NCI-H510A (cell line): ENCODE measurements at regions not wholly inside any gene's neighbourhood (a gene's known extent, or its start where the extent isn't known, plus 50 kb on each side); places are given as distances from the start of the nearest gene placed in this dataset.

Experiments
- DNase-seq: peaks from one replicate; lab custom pipeline; 2025; lab: John Stamatoyannopoulos, UW

DNA sequence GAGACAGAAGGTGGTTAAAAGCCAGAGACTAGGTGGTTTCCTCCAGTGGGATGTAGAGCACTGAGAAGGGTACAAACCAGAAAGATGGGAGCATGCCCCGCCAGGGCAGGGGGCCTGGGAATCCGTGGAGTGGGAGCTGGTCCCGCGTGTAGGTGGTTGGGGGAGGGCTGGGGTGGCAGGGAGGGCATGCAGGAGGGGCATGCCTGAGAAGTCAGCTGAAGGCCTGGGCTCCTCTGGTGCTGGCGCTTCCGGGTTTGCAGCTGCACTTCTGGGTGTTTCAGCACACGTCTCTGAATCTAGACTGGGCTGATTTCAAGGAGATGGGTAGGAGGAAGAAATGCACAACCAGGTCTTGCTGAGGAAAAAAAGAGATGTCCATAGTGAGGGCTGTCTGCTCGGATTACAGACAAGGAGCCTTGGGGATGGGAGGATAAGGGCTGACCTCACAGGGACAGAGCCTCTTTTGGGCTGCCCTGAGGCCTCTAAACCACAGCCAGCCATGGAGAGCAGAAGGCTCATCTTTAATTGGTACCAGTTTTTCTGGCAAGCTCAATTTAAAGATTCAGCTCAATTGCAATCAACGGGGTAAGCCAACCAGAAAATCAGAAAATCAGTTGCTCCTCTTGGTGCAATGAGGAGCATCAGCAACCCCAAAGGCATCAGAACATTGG is 151.9 kb downstream of the FAM43A start:
- no peak for DNase-seq

DNA sequence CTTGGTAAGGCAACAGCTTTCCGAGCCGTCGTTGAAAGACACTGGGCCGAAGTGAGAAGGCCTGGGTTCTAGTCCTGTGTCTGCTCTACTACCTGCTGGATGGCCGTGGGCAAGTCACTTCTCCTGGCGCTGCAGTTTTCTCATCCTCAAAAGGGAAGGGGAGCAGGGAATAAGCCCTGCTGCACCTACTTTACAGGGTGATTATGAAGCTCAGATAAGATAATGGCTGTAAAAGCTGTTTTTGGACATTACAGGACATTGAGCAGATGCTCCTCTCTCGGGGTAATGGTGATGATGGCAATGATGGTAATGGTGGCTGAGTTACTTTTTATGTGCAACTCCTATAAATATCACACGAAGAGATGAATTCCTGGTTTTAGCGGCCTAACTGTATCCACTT is 152.6 kb downstream of the FAM43A start:
- no peak for DNase-seq

GRCh38 chr3:194840661-194841514 is 155.2 kb downstream of the FAM43A start:
- DNase-seq, result no peak

DNA sequence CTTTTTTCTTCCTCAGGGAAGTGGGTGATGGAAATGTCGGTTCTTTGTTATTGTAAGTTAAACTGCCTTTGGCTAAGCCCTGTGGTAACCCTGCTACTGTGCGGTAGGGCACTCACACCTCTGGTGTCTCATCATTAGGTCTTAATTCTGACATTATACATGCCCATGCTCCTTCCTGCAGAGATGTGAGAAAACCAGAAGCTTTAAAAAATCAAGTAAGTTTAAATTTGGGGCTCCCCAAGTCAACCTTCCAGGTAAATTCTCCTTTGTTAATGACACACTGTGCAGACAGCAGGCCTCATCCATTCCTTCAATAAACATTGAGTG is 155.8 kb downstream of the FAM43A start:
- DNase-seq, result no peak

DNA sequence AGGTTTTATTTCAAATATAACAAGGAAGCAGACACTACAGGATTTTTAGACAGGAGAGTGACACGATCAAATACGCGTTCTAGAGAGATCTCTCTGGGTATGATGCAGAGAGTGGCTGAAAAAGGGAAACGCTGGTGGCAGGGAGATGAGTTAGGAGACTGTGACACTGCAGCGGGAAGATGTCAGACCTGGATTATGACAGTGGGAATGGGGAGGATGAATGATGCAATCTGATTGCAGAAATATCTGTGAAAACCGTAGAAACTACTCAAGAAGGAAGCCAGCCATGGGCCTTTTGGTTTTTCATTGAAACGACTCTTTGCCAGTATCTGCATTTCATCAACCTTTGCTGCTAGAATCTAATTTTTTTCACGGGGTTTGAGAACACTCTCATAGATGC is 157.9 kb downstream of the FAM43A start:
- DNase-seq, result no peak

DNA sequence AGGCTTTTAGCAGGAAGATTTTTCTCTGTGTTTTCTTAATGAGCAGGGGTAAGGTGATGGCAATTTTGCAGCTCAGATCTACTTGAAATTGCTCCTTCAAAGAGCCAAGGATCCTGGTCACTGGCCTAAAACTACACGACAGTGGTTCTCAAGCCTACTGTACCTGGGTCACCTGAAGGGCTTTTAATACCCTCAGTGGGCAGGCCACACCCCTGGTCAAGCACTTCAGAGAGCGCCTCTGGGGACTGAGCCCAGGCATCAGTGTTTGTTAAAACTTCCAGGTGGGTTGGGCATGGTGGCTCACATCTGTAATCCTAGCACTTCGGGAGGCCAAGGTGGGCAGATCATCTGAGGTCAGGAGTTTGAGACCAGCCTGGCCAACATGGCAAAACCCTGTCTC is 158.4 kb downstream of the FAM43A start:
- no peak for DNase-seq

- no peak for DNase-seq
Measured at GRCh38 chr3:194849166-194849875, 163.6 kb downstream of the FAM43A start.

GRCh38 chr3:194851254-194851653 is 165.6 kb downstream of the FAM43A start:
- DNase-seq, result no peak

- no peak for DNase-seq
Measured at GRCh38 chr3:194851941-194852340, 166.3 kb downstream of the FAM43A start.

DNA sequence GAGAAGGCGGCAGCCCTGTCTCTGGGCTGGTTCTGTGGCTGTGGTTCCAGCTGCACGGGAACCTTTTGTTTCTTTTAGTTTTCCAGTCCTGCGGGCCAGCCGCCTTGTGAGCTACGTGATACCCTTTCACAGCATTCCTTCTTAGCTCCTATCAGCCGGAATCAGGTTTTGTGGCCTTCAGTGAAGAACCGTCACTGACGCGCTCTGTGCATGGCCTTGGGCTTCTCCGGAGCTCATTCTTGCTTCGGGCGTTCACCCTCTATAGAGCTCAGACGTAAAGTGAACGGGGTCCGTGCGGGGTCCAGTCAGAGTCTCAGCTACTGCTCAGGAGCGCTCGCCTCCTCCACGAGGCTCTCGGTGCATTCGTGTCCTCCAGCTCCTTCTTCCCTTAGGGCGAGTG is 166.7 kb downstream of the FAM43A start:
- no peak for DNase-seq

DNA sequence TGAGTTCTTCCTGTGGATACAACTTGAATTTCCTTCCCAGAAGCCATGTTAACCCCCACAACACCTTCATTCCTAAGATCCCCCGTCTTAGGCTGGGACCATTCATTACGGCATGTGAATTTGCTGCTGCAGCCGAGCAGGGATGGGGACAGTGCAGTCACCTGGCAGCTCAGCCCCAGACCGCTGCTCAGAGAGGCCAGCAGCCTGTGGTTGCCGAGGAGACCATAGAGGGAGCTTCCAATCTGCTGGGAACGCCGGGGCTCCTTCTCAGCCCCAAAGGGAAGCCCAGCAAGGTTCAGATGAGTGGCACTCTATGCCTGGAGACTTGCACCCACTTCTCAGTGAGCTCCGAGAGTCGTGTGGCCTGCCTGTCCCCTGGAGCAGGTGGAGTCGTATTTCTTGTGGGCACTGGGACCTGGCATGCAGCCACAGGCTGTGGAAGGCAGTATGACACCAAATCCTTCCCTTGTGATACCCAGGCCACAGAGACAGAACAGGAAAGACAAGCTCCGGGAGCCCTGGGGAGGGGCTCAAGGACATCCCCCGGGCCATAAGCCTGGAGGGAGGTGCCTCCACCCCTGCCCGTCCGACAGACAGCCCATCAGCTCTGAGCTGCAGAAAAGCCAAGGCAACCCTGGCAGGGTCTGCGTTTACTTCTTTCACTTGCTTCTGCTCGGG is 167.3 kb downstream of the FAM43A start:
- DNase-seq, result peak; percentile 77

DNA sequence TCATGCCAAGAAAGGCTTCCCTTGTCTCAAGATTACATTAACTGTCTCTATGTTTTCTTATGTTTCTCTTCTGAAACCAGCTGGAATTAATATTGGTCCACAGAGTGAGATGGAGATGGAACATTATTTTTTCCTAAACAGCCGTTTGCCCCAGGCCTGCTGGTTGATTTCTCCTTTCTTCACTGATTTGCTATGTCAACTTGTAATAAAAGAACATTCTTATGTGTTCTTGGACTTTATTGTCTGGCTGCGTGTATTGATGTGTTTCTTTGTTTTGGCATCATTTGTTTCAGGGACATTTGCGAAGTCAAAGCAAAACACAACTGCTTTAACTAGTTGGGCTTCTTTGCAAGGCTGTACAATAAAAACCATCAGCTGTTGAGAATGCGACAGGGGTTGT is 168.5 kb downstream of the FAM43A start:
- no peak for DNase-seq

DNA sequence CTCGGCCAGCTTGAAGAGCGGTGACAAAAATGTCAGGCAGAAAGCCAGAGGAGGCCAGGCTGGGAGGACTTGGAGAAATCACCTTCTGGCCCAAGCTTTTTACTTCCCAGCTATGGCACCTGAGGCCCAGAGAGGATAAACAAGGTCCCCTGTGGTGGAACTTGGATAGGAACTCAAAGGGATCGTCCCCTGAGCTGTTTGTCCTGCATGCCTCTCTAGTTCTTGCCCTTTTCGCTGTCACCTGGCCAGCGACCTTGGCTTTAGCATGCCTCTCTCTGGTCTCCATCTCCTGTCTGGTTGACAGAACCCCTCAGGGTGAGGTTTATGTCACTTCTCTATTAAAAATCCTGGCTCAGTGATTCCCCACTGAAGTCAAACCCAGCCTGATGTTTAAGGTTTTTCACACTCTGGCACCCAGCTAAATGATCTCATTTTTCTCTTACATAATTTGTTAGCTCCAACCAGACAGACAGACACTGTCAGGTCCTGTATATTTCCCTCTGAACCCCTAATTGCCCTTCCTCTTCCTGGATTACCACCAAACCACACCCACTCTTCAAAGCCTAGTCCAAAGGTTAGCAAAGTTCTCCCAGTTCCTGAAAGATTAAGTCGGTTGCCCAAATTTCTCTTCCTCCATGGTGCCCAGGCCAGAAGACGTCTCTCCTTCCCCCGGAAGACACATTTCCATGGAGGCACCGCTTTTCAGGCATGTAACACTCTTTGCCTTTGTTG is 169.1 kb downstream of the FAM43A start:
- no peak for DNase-seq

- DNase-seq, result no peak
Measured at GRCh38 chr3:194856296-194856695, 170.6 kb downstream of the FAM43A start.

DNA sequence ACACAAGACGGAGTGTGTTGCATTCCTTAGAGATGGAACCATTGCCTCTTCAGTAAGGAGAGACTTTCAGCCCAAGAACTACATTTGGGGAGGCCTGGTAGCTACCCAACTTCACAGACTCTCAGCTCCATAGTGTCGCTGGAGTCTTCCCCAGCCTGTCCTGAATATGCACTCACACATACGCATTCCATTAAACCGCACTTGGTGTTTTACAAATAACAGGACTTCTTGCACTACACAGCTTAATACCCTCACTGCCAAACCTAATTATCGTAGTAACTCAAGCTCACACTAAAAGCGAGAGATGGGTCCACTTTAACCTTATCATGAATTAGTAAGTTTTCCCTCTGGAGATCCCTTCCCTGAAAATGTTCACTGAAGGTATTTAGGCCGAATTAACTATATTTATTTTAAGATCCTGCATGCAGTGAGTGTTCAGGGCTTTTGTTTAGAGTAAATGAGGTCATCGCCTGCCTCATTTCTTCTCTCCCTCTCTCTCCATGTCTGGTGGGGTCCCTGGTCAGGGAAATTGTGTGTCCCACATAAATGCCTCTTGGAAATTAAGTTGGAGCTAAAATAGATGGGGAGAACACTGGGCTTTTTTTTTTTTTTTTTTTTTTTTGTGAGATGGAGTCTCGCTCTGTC is 171.9 kb downstream of the FAM43A start:
- DNase-seq, result no peak

- no peak for DNase-seq
Measured at GRCh38 chr3:194858382-194858781, 172.7 kb downstream of the FAM43A start.

DNA sequence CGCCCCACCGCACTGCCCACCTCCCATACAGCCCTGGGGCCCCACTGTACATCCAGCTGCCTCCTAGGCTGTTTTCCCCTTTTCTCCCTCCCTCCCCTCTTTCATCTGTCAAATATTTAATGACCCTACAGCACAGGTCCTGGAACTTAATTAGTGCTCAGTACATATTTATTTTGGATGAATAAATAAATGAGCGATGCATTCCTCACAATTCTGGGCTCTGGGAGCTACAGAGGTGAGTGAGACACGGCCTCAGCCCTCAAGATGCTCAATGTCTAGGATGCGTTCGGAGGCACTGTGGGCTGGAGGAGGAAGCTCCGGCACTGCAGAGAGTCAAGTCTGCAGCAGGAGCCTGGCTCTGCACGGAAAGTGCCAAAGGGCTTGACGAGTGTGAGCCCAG is 175.0 kb downstream of the FAM43A start:
- DNase-seq, result no peak

DNA sequence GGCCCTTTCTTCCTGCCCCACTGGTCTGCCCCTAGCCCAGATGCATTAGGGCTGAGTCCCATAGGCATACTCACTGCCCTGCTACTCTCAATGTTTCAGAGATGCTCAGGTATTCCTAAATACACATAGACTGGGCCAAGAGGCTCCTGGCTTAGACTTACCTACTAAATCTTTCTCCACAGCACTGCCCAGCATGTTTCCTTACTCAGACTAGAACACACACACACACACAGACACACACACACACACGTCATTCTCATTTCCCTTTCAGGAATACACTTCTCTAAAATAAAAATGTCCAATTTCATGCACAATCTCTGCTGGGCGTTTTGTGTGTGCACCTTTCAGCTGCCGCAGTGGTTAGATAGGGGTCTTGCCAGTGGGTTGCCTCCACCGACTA is 175.7 kb downstream of the FAM43A start:
- DNase-seq, result no peak

GRCh38 chr3:194865061-194865460 is 179.4 kb downstream of the FAM43A start:
- DNase-seq, result no peak

DNA sequence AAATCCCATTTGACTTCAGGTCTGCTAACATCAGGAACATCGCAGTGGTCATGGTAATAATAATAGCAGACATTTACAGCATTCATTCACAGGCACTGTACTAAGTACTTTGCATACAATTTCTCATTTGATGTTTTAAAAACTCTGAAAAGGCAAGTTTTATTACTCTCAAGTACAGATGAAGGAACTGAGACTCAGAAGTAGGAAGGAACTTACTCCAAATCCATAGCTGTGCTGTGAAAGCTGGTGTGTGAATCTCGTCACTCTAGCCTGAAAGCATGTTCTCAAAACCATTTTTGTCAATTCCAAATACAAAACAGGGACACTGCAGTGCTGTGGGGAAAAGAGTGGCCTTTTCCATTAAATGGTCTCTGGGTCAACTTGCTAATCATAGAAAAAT is 179.9 kb downstream of the FAM43A start:
- no peak for DNase-seq

GRCh38 chr3:194866236-194866635 is 180.6 kb downstream of the FAM43A start:
- DNase-seq, result no peak
